ENCODE measurements at regions not wholly inside any gene's neighbourhood (a gene's known extent, or its start where the extent isn't known, plus 50 kb on each side); places are given as distances from the start of the nearest gene placed in this dataset.
"Not testable (repeated sequence)": the region's sequence is repeated elsewhere in the genome, so short reads cannot be mapped to it uniquely, and the experiment has no call there.

DNA sequence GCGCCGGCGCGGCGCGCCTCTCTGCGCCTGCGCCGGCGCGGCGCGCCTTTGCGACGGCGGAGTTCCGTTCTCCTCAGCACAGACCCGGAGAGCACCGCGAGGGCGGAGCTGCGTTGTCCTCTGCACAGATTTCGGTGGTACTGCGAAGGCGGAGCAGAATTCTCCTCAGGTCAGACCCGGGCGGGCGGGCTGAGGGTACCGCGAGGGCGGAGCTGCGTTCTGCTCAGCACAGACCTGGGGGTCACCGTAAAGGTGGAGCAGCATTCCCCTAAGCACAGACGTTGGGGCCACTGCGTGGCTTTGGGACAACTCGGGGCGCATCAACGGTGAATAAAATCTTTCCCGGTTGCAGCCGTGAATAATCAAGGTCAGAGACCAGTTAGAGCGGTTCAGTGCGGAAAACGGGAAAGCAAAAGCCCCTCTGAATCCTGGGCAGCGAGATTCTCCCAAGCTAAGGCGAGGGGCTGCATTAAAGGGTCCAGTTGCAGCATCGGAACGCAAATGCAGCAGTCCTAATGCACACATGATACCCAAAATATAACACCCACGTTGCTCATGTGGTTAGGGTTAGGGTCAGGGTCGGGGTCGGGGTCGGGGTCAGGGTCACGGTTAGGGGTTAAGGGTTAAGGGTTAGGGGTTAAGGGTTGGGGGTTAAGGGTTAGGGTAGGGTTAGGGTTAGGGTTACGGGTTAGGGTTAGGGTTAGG lies 168.4 kb downstream of the OR4F15 start:
- H3K27me3 ChIP-seq (ENCODE audit: control insufficient read depth, insufficient read depth, low read length); H3K27ac ChIP-seq (ENCODE audit: low read length); H3K36me3 ChIP-seq (ENCODE audit: control insufficient read depth, insufficient read depth, low read length); H3K9me3 ChIP-seq (replicated peaks; ENCODE audit: control insufficient read depth, low read depth, low read length); DNase-seq; H3K4me3 ChIP-seq (ENCODE audit: low read length); H3K4me1 ChIP-seq (ENCODE audit: control insufficient read depth, insufficient read depth, low read length): not testable (repeated sequence)
- WGBS (ENCODE audit: insufficient coverage) = 79% methylated on average over 52 of the region's 53 CpGs

All from muscle of leg (tissue), 3 donors.